Right lobe of liver (tissue), 4 donors: ENCODE measurements at regions not wholly inside any gene's neighbourhood (a gene's known extent, or its start where the extent isn't known, plus 50 kb on each side); places are given as distances from the start of the nearest gene placed in this dataset.

Experiments used
- CTCF ChIP-seq, 4 donors: fragments of 200-600 bp in 3 of 4; fragments of 450-650 bp in 1 of 4; IDR thresholded peaks; one replicate each; pipeline versions ENCODE4 v1.5.1 to v1.8.0; 2016 to 2022; ENCODE audit warnings: antibody characterized with exemption in 4 of 4, mild to moderate bottlenecking in 2 of 4
- POLR2A ChIP-seq: fragments of 450-650 bp; IDR thresholded peaks from one replicate; pipeline ENCODE4 v1.6.1; 2017; ENCODE audit warnings: antibody characterized with exemption, mild to moderate bottlenecking
- donor health status: DM: no; HTN: no; CAD: no.
- donor health status: DM: no; HTN: no; CAD: no.
- donor health status: DM: no; HTN: yes; CAD: no.

GRCh38 chr2:8405334-8405733 is 276.5 kb upstream of the ID2 start:
- TF ChIP-seq CTCF (IDR thresholded peaks at IDR 0.05) (no peak), POLR2A (no peak)
